ELF-1 (cell line): ENCODE measurements at regions not wholly inside any gene's neighbourhood (a gene's known extent, or its start where the extent isn't known, plus 50 kb on each side); places are given as distances from the start of the nearest gene placed in this dataset.

Experiments used
- DNase-seq: peaks from one replicate; pipeline ENCODE4 v3.0.0-alpha.2; 2016; ENCODE audit warnings: low read depth, low spot score

DNA sequence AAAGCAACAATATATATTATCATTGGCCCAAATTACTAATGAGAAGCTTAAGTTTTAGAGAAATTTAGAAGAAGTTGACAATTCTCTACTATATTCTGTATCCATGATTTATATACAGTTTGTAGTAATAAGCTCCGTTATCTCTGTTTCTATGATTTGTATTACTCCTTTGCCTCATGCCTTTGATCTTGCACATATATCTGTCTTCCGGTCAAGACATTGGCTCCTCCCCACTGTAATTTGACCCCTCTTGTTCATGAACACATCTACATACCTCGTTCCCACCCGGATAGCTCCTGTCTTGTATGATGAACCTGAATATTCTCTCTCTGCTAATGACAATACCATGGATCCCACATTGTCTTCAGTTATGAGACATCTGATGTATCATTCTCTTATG is 581.0 kb upstream of the RGS18 start:
- DNase-seq, result no peak

DNA sequence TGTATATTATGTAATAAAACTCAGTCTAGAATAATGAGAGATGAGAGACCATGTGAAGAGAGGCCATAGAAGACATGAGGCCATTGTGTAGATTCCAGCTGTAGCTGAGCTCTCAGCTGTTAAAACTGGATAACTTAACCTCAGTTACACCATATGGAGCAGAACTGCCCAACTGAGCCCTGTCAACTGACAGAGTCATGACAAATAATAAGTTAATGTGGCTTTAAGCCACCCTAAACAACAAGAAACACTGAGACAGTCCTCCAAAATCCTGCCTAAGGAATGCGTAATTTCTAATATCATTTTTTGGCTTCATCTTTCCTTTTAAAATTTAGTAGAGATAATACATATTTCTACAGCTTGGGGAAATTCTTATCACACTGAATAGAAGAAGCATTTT is 580.0 kb upstream of the RGS18 start:
- DNase-seq, result no peak

DNA sequence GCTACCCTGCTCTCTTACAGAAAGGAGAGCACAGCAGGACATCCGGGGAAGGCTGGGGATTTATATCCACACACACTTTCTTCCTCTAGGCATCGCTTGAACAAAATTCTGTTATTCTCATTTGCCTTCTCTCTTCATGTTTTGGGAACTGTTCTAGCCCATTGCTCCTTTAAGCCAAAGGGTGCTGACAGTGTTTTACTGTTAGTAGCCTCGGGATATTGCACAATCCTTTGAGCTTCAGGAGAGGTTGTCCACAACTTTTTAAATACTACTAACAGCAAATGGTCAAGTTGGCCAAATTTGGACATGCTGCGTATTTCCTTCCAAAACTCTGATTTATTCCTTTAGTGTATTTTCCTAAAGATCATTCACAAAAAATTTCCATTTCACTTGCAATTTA is 579.2 kb upstream of the RGS18 start:
- no peak for DNase-seq

DNA sequence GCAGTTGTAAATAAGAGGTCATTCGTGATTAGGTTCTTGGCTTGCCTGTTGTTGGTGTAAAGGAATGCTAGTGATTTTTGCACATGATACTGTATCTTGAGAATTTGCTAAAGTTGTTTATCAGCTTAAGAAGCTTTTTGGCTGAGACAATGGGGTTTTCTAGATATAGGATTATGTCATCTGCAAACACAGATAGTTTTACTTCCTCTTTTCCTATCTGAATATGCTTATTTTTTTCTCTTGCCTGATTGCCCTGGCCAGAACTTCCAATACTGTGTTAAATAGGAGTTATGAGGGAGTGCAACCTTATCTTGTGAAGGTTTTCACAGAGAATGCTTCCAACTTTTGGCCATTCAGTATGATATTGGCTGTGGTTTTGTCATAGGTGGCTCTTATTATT is 576.1 kb upstream of the RGS18 start:
- DNase-seq, result no peak

DNA sequence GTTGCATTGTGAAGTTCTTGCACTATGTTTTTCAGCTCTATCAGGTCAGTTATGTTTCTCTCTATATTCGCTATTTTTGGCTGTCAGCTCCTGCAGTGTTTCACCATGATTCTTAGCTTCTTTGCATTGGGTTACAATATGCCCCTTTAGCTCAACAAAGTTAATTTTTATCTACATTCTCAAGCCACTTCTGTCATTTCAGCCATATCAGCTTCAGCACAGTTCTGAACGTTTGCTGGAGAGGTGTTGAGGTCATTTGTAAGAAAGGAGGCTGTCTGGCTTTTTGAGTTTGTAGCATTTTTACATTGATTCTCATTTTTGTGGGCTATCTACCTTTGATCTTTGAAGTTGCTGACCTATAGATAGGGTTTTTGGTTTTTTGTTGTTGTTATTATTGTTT is 573.2 kb upstream of the RGS18 start:
- DNase-seq, result no peak

DNA sequence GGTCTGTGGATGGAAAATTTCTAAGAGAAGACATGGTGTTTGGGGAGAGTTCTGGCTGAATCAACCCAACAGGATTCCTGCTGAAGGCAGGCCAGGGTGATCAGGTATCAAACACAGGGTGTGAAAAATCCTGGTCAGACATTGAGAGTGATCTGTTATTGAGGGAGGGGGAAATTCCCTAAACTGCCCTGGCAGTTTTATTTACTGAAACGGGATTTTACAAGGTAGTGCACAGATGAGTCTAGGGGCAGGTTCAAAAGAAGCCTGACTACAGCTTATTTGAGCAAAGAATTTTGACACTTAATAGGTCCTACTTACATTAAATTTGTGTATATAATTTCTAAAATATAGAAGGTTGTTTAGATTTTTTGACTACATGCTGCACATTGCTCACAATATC is 569.4 kb upstream of the RGS18 start:
- no peak for DNase-seq

DNA sequence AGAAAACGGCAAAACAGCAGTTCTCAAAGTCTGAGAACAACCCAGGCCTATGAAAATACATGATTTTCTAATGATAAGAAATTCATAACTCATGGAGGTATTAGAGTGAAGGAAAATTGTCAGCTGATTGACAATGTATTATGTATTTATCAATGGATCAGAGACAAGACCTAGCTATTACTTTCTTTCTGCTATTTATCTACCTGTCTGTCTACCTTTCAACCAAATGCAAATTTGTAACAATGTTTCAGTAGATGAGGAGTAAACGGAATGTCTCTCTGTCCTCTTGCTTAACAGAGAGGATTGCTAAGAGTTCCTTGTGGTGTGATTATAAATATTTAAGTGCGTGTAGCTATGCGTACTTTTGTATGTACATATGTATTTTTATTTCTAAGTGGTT is 568.7 kb upstream of the RGS18 start:
- no peak for DNase-seq

DNA sequence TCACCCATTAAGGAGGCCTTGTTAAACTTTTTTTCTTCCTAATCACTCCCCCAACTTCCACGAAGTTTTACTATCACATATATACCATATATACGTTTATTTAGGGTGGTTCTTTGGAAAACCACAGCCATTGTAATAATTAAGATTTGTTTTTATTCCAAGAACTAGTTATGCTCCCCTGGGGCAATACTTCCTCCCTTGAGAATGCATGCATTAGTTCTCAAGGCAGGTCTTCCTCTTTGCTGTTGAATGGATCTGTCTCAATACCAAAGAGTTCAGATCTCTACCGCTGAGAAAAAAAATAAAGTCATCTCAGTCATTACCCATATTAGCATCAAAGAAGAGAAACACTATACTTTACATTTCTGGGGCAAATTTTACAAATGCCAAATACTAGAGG is 567.7 kb upstream of the RGS18 start:
- no peak for DNase-seq

DNA sequence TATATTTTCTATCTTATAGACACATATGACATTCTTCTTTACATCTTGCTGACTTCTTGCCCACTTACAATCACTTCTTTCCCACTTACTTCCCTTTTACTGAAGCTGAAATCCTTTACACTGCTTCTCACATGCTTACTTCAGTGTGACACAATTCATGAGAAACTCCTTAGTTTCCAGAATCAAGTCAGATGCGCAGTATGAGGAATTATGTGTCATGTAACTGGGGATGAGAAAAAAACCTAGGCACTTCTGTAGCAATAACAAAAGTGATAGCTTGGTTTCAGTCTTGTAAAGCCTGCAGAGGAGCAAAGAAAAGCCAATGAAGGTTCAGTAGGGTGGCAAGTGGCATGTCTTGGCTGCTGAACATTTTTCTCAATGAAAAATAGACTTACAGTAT is 566.2 kb upstream of the RGS18 start:
- DNase-seq, result no peak

DNA sequence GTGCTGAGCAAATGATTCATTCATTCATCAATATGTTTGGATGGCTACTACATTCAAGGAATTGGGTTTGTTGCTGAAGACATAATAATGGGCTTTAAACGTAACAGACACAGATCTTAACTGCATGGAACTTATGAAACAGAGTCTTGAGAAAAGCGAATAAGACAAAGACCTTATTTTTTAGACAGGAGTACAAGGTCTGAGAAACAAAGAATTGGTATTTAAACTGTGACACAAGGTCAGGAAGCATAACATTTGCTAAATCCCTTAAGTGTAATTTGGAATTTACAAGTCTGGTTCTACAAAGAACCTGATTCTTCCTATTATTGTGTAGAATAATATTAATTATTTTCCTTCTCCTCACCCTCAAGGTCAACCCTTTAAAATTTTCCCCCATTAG is 565.4 kb upstream of the RGS18 start:
- no peak for DNase-seq

DNA sequence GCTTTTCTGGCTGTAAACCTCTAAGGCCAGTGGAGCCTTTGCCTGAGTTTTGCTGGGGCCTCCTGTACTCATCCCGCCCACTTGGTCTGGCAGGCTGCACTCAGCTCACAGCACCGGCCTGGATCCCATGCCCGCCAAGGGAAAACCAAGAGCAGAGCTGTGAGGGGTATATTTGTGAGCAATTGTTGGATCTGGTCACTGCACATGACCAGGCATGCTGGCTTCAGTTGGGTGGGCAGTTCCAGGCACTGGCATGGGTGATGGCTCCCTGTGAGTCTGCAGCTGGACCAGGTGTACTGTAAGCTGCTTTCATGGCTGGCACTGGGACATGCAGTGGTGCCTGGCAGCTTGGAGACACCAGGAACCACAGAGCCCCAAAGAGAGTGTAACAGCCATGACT is 563.1 kb upstream of the RGS18 start:
- DNase-seq, result no peak

DNA sequence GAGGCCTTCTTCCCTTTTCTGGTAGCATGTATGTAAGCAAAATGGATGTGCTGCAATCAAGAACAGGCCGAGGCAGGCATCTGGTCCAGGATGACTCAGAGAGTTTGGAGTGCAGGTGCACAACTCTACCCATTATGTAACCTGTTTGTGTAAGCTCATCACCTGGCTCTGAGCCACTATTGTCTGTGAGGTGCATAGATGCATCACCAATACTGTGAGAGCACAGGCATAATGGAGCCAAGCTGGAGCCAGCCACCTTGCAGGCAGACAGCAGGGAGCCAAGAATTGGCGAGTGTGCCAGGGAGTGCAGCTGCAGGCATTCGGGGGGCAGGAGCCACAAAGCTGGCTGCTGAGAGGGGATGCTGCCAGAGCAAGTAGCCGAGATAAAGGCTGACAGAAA is 549.9 kb upstream of the RGS18 start:
- DNase-seq, result no peak

DNA sequence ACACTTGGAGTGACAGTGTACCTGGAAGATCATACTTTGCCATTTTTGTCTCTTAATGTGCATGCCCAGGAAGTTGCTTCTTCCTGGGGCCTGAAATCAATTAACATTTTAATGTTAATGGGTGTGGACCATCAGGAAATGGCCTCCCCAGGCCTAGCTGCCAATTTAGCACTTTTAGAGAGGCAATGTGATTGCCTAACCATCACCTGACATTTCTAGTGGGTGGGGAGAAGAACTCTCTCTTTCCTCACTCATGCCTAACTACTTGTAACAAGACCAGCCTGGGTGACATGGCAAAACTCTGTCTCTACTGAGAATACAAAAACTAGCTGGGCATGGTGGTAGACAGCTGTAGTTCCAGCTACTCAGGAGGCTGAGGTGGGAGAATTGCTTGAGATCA is 549.0 kb upstream of the RGS18 start:
- DNase-seq, result no peak

DNA sequence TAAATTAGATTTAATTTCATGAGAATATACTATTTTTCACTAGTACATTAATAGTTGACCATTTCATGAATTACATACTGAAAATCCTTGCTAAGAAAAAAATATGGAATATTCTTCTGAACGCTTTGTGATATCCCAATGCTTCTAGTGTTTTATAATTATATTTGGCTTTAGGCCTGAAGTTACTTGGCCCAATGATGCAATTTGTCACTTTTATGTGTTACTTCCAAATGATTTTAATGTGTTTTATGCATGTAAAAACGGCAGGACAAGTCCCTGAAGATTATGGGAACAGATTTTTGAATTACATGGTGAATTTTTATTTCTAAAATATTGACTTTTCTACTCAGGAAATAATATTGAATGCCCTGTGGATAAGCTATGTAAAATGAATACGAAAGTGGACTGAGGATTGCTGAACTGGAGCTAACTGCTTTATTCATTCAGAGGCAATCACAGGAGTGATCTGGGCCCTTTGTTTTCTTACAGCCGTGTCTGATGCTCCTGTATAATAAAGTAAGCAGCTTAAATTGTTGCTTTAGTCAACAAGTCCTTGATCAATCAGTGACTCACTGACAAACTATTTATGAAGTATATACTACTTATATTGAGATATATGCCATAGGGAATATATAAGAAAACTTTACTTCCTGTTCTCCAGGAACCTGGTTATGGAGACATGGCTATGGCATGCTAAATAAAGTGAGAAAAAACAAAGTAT is 543.0 kb upstream of the RGS18 start:
- DNase-seq, result no peak

DNA sequence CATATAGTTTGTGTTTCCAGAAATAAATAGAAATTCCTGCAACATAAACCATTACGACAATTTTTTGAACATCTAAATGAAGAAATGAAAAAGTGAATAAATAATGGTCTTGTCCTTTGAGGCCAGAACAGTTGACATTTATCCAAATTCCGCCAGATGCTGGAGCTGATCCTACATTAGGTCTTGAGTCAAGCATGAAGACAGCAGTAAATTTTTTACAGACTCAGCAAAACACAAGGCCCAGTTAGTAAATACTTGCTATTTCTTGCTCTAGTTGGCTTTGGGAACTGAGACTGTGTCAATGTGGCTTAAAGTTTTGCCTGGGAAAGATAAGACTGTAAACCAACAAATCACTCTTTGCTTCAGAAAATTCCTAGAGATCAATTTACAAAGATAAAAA is 540.1 kb upstream of the RGS18 start:
- DNase-seq, result no peak

DNA sequence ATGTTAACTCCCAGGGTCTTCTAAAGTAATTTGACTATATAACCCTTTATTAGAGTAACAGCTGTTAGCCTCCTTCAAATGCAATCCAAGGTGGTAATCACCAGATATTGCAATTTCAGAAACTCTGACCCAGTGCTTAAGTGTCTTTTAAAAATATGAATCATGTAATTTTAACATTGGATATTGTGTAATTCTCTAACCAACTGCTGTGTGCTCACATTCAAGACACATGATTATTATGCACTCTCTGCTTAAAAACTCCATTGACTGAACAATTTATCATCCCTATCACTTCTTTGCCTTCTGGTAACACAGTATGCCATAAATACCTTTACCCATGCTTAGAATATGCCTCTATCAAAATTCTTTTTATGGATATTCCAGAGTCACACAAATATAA is 537.4 kb upstream of the RGS18 start:
- DNase-seq, result no peak

DNA sequence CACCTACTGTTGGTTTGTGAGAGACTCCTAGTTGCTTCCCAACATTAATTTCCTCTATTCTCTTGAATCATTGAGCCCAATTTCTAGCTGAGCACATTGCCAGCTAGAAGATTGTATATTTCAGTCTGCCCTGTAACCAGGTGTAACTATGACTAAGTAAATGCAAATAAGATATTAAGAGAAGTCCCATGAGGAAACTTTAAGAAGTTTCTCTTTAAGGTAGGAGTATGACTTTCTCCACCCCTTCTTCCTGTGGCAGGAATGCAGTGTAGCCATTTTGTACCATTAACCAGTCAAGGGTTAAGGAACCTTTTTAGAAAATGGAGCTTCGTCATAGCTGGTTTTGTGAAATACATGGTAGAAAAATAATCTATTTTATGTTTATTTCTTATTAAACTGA is 534.2 kb upstream of the RGS18 start:
- DNase-seq, result no peak

DNA sequence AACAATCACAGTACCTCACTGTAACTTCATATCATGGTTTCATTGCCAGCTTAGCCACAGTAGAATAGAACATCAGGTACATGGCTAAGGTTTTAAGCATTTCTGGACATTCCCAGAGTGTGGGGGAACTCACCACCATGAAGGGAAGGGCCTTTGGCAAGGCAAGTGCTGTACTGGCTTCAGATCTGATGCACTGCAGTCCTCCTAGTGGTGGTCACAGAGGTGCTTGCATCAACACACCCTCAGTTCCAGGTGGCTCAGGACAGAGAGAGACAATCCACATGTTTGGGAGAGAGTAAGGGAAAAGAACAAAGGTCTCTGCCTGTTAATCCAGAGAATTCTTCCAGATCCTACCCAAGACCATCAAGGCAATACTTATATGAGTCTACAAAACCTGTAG is 528.4 kb upstream of the RGS18 start:
- peak; percentile 11 for DNase-seq

DNA sequence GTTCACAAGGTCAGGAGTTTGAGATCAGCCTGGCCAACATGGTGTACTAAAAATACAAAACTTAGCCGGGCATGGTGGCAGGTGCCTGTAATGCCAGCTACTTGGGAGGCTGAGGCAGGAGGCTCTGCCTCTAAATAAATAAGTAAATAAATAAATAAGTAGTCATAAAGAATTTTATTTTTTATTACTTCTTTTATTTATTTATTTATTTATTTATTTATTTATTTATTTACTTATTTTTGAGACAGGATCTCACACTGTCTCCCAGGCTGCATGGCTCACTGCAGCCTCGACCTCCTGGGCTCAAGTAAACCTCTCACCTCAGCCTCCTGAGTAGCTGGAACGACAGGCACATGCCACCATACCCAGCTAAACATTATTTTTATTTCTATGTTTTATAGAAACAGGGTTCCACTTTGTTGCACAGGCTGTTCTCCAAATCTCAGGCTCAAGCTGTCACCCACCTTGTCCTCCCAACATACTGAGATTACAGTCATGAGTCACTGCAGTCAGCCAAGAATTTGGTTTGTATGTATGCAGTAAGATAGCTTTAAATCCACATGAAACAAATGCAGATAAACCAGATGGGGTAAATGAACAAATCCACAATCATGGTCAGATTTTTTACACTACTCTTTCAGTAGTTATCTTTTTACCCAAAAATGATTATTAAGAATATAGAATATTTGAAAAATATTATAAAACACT is 523.3 kb upstream of the RGS18 start:
- DNase-seq, result no peak

DNA sequence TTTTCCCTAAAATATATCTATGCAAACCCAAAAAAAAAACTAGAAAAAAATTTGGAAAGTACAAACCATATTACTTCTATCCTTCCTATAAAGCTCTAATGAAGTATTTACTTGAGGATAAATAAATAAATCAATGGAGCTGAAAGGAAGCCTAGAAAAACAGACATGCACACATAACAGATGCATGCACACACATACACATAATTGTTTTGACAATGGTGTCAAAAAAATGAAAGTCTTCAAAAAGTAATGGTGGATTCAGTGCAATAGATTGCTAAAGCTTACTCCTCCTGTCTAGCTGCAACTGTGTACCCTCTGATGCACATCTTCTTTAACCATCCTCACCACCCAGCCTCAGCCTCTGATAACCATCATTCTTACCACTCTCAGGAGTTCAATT is 521.9 kb upstream of the RGS18 start:
- no peak for DNase-seq

DNA sequence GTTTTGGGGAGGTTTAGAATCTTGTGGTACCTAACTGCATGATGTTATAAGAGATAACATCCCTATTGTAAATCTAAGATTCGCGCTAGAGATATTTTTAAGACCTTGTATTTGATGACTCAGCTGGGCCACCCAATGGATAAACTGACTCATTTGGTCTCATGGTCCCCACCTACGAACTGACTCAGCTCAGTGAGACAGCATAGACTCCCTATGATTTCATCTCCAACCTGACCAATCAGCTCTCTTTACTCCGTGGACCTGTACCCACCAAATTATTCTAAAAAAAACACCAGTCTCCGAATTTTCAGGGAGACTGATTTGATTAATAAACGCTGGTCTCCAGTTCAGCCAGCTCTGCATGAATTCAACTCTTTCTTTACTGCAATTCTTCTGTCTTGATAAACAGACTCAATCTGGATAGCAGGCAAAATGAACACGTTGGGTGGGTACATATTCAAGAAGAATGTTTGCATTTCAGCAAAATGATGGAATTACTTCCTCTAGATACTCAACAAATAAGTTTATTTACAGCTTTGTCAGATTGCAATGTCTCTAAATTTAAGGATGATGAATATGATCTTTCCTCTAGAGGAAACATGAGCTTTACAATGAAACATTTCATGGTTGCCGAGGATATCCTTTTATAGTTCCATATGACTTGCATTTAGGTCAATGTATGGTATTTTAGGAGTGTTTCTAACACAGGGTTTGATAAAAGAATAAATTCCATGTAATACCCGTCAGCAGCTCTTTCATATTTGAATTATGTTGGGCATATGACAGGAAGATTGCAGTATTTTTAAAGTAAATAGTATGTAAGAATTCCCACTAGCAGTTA is 516.6 kb upstream of the RGS18 start:
- DNase-seq, result no peak

DNA sequence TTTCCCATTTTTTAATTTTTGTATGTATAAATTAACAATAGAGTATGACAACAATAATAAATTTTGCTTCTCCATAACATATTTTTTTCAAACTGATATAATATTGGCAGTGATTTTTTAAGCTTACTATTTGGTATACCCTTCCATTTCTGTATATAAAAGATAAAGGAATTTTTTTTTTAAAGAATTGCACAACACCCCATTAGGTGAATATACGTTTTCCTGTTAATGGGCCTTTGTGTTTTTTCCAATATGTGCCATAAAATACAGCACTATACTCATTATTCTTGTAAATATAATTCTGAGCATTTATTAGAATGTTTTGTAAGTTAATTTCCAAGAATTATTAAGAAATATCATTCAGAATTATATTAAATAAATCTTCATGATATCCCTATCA is 515.2 kb upstream of the RGS18 start:
- no peak for DNase-seq

DNA sequence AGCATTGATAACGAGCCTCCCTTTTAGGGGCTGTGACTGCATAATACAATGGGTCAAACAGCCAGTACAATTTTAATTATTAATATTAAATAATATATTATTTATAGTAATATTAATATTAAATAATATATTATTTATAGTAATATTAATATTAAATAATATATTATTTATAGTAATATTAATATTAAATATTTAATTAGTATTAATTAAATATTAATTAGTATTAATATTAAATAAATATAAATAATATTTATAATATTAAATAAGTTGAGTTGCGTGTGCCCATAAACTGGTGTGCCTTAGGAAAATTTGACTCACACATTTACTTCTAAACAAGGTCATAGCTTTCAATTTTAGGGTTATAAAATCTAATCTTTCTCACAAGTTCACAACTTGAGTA is 509.3 kb upstream of the RGS18 start:
- no peak for DNase-seq
